GM19395 (cell line): ENCODE measurements at regions not wholly inside any gene's neighbourhood (a gene's known extent, or its start where the extent isn't known, plus 50 kb on each side); places are given as distances from the start of the nearest gene placed in this dataset.
"Not testable (repeated sequence)": the region's sequence is repeated elsewhere in the genome, so short reads cannot be mapped to it uniquely, and the experiment has no call there.

Experiments
- ATAC-seq: cut with Tn5 transposase; IDR thresholded peaks from one replicate; pipeline ENCODE4 v1.9.1; 2021; ENCODE audit warnings: mild to moderate bottlenecking, moderate library complexity; ENCODE audit not compliant: unreplicated experiment

DNA sequence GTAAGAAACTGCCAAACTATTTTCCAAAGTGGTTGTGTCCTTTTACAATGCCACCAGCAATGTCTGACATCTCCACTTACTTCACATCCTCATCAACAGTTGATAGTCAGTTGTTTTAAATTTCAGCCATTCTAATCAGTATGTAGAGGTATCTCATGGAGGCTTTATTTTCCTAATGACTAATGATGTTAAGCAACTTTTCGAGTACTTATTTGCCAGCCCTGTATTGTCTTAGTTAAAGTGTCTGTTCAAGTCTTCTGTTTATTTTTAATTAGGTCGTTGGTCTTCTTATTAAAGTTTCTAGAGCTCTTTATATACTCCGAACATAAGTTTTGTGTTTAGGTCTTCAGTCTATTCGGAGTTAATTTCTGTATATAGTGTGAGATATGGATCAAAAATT lies 54.9 kb upstream of the NBPF12 start:
- ATAC-seq: not testable (repeated sequence)

DNA sequence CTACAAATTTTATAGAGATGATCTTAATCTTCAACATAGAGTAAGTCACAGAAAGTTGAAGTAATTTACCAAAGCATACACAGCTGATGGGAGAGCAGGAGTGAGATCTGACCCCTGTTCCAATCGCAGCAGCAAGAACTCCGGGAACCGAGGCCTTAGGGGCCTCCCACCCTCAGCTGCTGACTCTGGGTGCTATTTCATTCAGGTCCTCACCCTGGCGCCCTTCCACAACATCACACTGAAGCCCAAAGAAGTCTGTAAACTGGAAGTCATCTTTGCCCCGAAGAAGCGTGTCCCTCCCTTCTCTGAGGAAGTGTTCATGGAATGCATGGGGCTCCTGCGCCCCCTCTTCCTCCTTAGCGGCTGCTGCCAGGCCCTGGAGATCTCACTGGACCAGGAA lies 57.0 kb upstream of the NBPF12 start:
- not testable (repeated sequence) for ATAC-seq

DNA sequence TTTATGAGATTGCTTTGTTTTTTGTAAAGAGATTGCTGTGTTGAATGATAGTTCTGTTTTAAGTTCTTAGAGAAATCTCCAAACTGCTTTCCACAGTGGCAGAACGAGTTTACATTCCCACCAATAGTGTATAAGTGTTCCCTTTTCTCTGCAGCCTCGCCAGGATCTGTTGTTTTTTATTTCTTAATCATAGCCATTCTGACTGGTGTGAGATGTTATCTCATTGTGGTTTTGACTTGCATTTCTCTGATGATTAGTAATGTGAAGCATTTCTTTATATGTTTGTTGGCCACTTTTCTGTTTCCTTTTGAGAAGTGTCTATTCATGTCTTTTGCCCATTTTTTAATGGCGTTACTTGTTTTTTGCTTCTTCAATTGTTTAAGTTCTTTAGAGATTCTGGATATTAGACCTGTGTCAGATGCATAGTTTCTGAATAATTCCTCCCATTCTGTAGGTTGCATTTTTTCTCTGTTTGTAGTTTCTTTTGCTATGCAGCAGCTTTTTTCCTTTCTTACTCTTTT lies 74.3 kb upstream of the NBPF12 start:
- ATAC-seq: not testable (repeated sequence)

DNA sequence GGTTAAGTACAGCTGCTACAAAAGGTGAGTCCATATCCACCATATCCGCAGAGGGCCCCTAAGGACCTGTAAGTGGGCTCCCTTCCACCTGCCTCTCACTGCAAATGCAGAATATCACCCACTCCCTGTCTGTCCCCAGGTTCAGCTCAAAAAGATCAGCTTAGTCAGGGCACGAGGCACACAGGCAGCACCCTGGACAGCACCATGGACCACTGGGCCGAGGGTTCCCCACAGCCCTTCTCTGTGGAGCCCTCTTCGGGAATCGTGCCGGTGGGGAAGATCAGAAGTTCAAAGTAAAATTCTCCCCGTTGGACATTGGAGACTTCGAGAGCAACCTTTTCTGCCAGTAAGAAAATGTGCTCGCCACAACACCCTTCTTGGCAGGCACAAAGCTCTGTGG lies 85.0 kb upstream of the NBPF12 start:
- not testable (repeated sequence) for ATAC-seq

DNA sequence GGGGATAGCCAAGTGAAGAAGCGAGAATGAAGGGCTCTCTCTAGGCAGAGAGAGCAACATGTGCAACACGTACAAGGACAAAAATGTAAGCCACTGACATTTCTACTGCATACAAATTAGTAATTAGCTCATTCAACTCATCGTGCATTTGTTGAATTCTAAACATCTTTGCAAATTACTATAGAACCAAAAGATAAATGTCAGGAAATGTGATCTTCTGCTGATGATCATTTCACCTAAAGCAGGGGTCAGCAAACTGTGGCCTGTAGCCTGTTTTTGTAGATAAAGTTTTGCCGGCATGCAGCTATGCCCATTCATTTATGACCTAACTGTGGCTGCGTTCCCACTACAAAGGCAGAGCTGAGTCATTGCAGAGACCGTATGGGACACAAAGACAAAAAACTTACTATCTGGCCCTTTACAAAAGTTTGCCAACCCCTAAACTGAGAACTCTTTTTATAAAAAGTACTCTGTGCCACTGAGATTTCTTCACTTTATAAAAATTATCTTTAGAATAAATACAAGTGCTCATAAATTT lies 87.7 kb upstream of the NBPF12 start:
- ATAC-seq: not testable (repeated sequence)

DNA sequence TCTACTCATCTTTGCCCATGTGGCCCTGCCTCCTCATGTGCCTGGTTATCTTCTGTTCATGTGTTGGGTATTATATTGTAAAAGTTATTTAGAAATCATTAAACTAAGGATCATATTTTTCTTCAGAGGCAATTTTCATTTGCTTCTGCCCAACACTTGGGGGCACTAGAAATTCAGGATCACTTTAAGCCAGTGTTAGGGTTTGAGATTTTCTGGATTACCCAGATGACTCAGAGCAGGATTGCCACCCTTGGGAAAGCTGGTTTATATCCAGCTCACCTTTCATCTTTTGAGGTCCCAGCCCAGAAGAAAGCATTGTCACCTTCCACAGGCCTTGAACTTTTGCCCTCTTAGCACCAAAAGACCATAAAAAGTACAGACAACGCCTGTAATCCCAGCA lies 99.4 kb upstream of the NBPF12 start:
- ATAC-seq: not testable (repeated sequence)

DNA sequence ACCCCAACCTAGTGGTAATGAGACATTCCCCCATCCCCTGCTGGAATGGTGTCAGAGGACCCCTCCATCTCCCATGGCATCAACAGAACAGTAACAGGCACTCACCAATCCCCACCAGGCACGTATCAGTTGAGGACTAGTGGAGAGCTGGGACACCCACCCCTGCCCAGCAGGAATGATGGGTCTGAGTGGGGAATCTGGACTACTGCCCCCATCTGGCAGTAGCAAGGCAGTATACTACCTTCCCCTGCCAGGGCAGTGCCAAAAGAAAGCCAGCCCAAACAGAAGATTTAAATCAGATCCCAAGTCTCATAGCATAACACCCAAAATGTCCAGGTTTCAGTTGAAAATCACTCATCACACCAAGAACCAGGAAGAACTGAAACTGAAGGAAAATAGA lies 111.2 kb upstream of the NBPF12 start:
- ATAC-seq: not testable (repeated sequence)

DNA sequence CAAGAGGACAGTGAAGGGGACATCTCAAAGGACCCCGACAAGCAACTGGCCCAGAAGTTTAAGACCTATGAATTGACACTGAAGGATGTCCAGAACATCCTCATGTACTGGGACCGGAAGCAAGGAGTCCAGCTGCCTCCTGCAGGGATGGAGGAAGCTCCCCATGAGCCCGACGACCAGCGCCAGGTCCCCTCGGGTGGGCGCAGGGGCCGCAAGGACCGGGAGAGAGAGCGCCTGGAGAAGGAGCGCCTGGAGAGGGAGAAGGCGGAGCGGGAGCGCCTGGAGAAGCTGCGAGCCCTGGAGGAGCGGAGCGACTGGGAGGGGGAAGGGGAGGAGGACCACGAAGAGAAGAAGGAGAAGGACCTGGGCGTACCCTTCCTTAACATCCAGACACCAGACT lies 143.9 kb upstream of the NBPF12 start:
- not testable (repeated sequence) for ATAC-seq

DNA sequence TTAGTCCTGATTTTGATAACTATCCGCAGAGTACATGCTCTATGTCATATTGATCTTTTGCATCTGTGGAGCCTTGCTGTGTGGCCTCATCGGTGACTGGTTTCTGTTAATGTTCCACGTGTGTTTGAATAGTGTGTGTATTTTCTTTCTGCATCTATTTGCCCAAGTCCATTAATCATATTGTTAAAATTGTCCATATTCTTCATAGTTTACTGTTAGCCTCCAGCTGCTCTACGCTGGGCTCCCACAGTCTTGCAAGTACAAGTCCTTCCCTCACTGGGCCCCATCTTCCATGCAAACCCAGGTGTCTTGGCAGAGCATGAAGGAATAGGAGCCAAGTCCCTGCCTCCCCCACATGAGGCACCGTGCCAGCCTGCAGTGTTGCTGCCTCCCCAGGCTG lies 145.4 kb upstream of the NBPF12 start:
- ATAC-seq: not testable (repeated sequence)

DNA sequence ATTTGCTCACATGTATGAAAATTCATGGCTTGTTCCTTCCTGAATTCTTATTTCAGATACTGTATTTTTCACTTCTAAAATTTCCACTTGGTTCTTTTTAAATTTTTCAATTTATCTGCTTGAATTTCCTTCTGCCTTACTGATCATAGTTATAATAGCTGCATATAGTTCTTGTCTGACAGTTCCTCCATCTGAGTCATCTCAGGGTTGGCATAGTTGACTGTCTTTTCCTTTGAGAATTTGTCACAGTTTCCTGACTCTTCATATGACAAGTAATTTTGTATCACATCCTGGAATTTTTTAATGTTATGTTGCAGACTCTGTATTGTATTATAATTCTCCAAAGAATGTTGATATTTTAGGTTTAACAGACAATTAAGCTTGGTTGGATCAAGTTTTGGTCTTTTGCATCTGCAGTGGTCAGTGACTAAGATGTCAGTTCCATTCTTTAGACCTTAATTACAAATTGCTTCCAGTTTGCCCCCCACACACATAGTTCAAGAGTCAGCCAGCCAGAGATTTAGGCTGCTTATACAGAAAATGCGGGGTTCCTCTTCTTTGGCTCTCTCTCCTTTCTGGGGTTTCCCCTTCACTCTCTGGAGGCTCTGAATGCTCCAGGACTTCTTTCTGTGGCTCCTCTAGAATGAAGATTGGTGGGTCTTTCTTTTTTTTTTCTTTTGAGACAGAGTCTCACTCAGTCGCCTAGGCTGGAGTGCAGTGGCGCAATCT lies 153.7 kb upstream of the NBPF12 start:
- ATAC-seq: not testable (repeated sequence)

DNA sequence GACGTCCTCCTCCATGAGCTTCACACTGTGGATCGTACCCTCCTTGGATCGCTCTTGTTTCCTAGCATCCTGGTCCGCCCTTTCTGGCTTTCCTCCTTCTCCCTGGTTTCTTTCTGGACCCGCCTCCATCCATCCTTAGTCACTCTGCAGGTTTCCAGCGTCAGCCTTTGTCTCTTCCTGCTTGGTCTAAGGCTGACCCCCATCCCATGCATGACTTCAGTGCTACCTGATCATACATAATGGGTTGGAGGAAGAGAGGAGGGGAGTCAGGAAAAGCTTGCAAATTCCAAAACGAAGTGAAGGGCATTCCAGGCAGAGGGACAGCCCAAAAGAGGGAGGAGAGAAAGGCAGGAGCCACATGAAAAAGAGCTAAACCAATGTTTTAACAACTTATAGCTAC lies 156.9 kb upstream of the NBPF12 start:
- not testable (repeated sequence) for ATAC-seq

DNA sequence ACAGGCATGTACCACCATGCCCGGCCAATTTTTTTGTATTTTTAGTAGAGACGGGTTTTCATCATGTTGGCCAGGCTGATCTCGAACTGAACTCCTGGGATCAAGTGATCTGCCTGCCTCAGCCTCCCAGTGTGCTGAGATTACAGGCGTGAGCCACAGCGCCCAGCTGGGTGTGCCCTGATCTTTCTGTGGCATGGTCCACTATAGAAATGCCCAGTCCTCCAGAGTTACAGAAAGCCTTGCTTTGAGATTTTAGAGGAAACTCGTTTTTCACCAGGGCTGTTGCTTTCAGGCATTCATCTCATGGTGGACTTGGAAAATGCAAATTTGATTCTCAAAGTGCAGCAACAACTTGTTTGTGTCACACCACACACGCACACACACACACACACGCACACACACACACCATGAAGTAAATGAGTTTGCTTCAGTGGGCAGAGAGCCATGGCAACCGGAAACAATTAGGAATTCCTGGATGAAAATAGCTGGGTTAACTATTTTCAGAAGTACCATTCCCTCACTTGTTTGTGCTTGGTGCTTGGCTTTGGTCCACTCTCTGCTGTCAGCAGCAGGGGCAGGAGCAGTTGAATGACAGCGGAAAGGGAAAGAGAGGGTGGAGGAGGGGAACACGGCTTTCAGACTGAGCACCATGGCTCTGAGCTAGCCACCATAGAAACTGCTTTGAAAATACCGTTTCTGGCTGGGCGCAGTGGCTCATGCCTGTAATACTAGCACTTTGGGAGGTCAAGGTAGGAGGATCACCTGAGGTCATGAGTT lies 160.1 kb upstream of the NBPF12 start:
- not testable (repeated sequence) for ATAC-seq

DNA sequence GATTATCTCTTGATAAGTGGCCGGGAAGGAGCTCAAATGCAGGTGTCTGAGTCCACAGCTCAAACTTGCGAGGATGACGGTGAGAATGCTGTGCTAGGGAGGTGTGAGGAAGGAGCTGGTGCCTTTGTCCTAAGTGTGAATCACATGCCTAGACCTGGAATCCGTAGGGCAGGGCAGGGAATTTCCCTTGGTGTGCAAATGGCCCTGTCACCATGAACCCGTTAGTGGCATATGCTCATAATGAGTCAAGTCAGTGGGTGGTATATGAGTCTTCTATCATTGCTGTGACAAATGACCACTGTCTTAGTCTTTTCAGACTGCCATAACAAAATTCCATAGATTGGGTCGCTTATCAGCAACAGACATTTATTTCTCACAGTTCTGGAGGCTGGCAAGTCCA lies 163.1 kb upstream of the NBPF12 start:
- ATAC-seq: not testable (repeated sequence)

DNA sequence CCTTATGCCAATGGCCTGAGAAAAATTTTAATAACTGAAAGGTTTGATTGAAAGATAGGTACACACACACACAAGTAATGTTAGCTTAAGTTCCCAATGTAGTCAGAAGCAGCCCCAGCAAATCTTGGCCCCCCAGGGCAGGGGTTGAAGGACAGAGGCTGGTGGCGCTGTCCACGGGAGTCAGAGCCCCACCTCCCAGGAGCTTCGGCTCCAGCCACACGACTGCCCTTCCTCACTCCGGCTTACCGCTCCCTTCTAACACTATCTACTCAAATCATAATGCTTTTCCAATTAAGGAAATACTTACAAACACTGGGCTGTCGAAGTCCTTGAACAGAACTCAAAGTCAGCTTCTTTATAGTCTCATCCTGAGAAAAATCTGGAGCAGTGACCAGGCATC lies 163.9 kb upstream of the NBPF12 start:
- ATAC-seq: not testable (repeated sequence)

DNA sequence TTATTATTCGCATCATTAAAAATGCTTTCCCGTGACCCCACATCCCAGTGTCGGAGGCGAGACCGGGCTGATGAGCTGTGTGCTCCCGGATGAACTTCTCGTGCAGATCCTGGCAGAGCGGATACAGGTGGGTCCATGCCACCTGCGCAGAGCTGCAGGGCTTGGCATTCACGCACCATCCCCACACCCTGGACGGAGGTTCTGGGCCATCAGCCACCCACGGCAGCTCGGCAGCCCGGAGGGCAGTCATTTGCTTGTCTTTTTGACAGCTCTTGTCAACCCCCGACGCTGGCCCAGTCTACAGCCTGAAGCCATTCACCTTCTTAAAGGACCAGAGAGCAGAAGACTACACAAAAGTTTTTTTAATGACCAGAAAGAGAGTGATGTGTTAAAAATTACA lies 166.7 kb upstream of the NBPF12 start:
- ATAC-seq: not testable (repeated sequence)

DNA sequence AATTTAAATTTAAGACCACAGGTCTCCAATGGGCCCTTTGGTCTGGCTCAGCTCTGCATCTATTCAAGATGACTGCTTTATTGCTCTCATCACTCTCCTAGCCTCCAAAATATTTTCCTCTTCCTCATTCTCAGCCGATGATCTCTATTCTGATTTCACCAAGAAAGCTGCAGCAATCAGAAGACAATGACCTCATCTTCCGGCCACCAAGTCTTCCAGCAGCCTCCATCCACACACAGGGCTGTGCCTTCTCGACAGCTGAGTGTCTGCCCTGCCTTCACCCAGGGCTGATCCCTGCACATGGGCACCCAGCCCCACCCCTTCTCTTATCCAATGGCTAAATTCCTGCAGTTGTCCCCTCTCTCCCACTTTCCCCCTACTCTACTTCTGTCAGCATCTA lies 167.1 kb upstream of the NBPF12 start:
- ATAC-seq: not testable (repeated sequence)

DNA sequence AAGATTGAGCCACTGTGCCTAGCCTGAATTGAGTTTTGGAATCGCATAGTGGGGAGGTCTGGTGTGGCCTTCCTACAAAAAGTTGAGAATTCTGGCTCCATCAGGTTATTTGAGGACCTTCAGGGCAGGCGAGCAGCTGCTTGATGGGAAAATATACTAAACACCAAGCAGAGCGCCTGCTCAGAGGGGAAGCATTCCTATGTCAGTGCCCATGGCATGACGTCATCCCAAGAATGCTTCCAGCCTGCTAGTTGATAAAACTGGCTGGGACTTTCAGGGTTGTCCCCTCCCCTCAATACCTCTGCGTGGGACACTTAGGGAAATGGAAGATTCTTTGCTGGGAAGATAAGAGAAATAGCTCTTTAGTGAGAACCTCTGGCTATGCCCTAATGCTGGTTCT lies 174.9 kb upstream of the NBPF12 start:
- not testable (repeated sequence) for ATAC-seq

DNA sequence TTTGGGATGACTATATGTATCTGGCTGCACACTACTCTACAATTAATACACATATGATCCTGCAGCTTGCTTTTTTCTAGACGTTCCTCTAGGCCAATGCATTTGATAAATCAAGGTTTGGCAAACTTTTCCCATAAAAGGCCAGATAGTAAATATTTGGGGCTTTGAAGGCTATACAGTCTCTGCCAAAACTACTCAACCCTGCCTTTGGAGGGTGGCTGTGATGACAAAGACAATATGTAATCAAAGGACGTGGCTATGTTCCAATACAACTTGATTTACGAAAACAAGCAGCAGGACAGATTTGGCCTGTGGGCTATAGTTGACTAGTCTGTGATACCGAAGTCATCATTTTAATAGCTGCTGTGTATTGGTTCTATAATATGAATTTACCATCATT lies 181.3 kb upstream of the NBPF12 start:
- ATAC-seq: not testable (repeated sequence)

DNA sequence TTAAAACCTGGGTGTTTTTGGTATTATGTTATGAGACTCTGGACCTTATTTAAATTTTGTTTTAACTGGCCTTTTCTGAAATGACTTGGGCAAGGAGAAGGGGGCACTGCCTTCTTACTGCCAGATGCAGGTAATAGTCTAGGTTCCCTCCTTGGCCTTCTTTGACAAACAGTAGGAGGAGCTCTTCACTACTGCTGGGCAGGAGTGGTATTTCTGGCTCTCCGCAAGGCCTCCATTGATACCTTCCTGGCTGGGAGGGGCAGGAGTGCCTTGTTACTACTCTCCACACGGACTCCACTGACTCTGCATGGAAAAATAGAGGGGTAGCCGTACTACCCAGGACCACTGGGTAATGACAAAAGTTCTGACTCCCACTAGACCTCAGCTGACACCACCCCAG lies 189.4 kb upstream of the NBPF12 start:
- ATAC-seq: not testable (repeated sequence)

DNA sequence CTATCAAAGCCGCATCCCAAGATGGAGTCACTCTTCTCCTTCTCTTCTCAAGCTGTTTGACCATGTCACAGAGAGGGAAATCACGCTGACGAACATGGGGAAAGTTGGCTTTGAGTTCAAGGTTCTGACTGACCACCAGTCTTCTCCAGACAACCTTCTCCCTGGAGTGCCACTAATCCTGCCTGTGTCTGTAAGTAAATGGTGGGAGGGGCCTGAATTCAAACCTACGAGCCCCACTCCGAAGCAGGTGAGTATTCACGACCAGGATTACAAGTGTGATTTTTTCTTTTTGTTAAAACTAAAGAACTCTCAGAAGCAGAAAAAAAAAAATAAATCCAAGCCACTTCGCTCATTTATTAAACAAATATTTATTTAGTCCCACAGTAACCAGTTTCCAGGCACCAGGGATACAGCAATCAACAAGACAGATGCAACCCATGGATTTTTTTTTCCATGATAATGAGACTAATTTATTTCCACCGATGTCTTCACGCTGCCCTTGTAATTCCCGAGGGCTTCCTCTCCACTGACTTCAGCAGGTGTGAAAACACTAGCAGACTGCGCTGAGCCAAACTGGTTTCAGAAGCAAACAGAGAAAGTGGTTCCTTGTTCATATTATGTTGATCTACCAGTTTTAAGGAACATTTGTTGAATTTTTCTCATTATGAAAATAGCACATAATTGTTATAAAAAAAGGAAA lies 206.0 kb upstream of the NBPF12 start:
- ATAC-seq: not testable (repeated sequence)
